MM.1S (cell line): ENCODE measurements at regions not wholly inside any gene's neighbourhood (a gene's known extent, or its start where the extent isn't known, plus 50 kb on each side); places are given as distances from the start of the nearest gene placed in this dataset.
"Not testable (repeated sequence)": the region's sequence is repeated elsewhere in the genome, so short reads cannot be mapped to it uniquely, and the experiment has no call there.

ENCODE experiments used
- DNase-seq: peaks from one replicate; pipeline ENCODE4 v3.0.0-alpha.2; 2015
- H2AFZ ChIP-seq: fragments of 300-600 bp; sonication (generic); 2 replicates; pipeline ENCODE4 v1.6.0; 2016; ENCODE audit warnings: antibody characterized with exemption, low read length
- H3F3A ChIP-seq: fragments of 300-600 bp; sonication (generic); 2 replicates; pipeline ENCODE4 v1.6.1; 2016; ENCODE audit warnings: mild to moderate bottlenecking, antibody characterized with exemption, low read length, moderate library complexity, mixed read lengths; ENCODE audit not compliant: insufficient read depth
- H3K27ac ChIP-seq: fragments of 300-600 bp; sonication (generic); 2 replicates; pipeline ENCODE4 v1.5.1; 2016; ENCODE audit warnings: mild to moderate bottlenecking, low read length
- H3K27me3 ChIP-seq: fragments of 300-600 bp; sonication (generic); replicated peaks from 2 replicates; pipeline ENCODE4 v1.6.0; 2016; ENCODE audit warnings: low read length; ENCODE audit not compliant: insufficient read depth
- H3K36me3 ChIP-seq: fragments of 300-600 bp; sonication (generic); replicated peaks from 2 replicates; pipeline ENCODE4 v1.6.1; 2016; ENCODE audit warnings: mild to moderate bottlenecking, low read length, mixed read lengths; ENCODE audit not compliant: insufficient read depth
- H3K4me1 ChIP-seq: fragments of 300-600 bp; sonication (generic); 2 replicates; pipeline ENCODE4 v1.6.1; 2016; ENCODE audit warnings: low read length, mixed read lengths
- H3K4me2 ChIP-seq: fragments of 300-600 bp; sonication (generic); 2 replicates; pipeline ENCODE4 v1.6.0; 2016; ENCODE audit warnings: low read depth, low read length
- H3K4me3 ChIP-seq: fragments of 300-600 bp; sonication (generic); 2 replicates; pipeline ENCODE4 v1.5.1; 2016; ENCODE audit warnings: low read length, mixed read lengths
- H3K79me2 ChIP-seq: fragments of 300-600 bp; sonication (generic); 2 replicates; pipeline ENCODE4 v1.6.1; 2016; ENCODE audit warnings: mixed run types, low read length, mixed read lengths
- H3K9ac ChIP-seq: fragments of 300-600 bp; sonication (generic); 2 replicates; pipeline ENCODE4 v1.6.1; 2016; ENCODE audit warnings: low read length, mixed read lengths
- H3K9me2 ChIP-seq: fragments of 300-600 bp; sonication (generic); replicated peaks from 2 replicates; pipeline ENCODE4 v1.6.1; 2016; ENCODE audit warnings: mild to moderate bottlenecking, low read length, mixed read lengths; ENCODE audit not compliant: insufficient read depth
- H3K9me3 ChIP-seq: fragments of 300-600 bp; sonication (generic); replicated peaks from 2 replicates; pipeline ENCODE4 v1.6.1; 2016; ENCODE audit warnings: mild to moderate bottlenecking, low read length, mixed read lengths; ENCODE audit not compliant: insufficient read depth
- H4K20me1 ChIP-seq: fragments of 300-600 bp; sonication (generic); 2 replicates; pipeline ENCODE4 v1.6.1; 2016; ENCODE audit warnings: mild to moderate bottlenecking, low read length, moderate library complexity, mixed read lengths; ENCODE audit not compliant: insufficient read depth
- EZH2 ChIP-seq: fragments of 300-600 bp; sonication (generic); optimal IDR thresholded peaks from 2 replicates; pipeline ENCODE3; 2017; ENCODE audit warnings: low read depth, mild to moderate bottlenecking, antibody characterized with exemption, low read length, mixed read lengths
- EZH2phosphoT487 ChIP-seq: fragments of 300-600 bp; sonication (generic); IDR thresholded peaks from 2 replicates; pipeline ENCODE4 v1.6.1; 2018; ENCODE audit warnings: antibody characterized with exemption, low read length
- TF ChIP-seq, protein P1 (sequence below): fragments of 300-600 bp; sonication (generic); IDR thresholded peaks from 2 replicates; pipeline ENCODE4 v1.5.1; 2016; ENCODE audit warnings: antibody characterized with exemption, low read length, mixed read lengths

DNA sequence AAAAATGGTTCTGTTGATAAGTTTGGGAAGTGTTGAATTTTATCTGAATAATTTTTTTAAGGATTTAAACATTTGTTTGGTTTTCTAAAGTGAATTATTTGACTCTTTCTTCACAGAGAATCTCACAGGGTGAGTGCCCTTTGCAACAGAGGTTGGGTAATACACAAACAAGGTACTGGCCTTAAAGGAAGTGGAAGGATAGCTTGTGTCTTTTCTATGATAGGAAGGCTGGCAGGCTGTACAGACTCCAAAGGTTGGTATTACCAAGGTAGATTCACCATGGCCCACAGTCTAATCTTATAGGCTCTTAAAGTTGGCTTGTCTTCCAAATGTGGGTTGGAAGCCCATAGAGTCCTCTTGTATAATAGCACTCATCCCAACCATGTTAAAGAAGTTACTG, 311.5 kb downstream of the SV2B start:
- H3K4me1 ChIP-seq, result peaks cover 16% of the 10 kb centered on the region
- H2AFZ ChIP-seq, result no peak overlapping the region
- no peaks in the 10 kb centered on the region for H3K27me3 ChIP-seq
- no peak for DNase-seq
- no peaks in the 10 kb centered on the region for H3K9me2 ChIP-seq
- no peaks in the 10 kb centered on the region; the same call in 1 of the 2 replicates for H3F3A ChIP-seq
- H3K9me3 ChIP-seq, result no peaks in the 10 kb centered on the region
- H3K27ac ChIP-seq, result no peak overlapping the region
- TF ChIP-seq EZH2 (no peak), EZH2phosphoT487 (no peak)
- TF ChIP-seq, protein P1, sequence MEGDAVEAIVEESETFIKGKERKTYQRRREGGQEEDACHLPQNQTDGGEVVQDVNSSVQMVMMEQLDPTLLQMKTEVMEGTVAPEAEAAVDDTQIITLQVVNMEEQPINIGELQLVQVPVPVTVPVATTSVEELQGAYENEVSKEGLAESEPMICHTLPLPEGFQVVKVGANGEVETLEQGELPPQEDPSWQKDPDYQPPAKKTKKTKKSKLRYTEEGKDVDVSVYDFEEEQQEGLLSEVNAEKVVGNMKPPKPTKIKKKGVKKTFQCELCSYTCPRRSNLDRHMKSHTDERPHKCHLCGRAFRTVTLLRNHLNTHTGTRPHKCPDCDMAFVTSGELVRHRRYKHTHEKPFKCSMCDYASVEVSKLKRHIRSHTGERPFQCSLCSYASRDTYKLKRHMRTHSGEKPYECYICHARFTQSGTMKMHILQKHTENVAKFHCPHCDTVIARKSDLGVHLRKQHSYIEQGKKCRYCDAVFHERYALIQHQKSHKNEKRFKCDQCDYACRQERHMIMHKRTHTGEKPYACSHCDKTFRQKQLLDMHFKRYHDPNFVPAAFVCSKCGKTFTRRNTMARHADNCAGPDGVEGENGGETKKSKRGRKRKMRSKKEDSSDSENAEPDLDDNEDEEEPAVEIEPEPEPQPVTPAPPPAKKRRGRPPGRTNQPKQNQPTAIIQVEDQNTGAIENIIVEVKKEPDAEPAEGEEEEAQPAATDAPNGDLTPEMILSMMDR, result no peak
- H3K4me2 ChIP-seq, result no peak overlapping the region
- H3K4me3 ChIP-seq, result no peak overlapping the region
- no peaks in the 10 kb centered on the region for H3K79me2 ChIP-seq
- no peaks in the 10 kb centered on the region for H4K20me1 ChIP-seq
- H3K9ac ChIP-seq, result no peak overlapping the region
- no peaks in the 10 kb centered on the region for H3K36me3 ChIP-seq

DNA sequence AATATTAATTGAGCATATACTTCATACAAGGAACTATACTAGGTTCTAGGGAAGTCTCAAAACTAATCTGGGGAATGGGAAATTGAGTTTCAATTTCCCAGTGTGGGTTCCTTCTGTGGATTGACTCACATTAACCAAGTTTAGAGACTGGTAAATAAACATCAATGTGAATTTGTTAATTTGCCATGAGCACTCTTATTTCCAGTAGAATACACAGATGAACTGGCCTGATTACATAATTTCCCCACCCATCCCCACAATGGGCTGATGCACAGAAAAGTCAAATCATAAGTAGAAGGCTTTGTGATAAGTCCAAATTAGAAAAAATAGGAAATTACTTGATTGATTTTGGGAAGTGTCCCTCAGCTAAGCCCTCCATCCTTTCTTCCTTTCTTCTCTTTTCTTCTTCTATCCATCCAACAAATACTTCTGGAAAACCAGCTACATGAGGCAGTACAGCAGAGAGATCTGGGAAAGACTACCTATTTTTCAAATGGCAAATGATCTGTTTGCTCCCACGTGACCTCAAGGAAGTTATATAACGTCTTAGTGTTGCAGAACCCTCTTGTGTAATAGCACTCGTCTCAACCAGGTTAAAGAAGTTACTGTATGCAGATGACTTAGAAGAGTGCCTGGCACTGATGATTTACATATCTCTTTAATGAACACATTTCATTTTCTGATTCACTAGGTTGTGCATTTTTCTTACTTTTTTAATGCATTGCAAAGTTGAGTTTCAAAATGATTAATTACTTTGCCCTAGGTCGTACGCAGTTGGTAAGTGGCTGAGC, 312.3 kb downstream of the SV2B start:
- Histone ChIP-seq H3K4me1 (peaks cover 11% of the 10 kb centered on the region), H3K9me2 (no peaks in the 10 kb centered on the region), H3F3A (no peaks in the 10 kb centered on the region), H3K4me2 (no peak overlapping the region), H2AFZ (no peak overlapping the region), H3K36me3 (no peaks in the 10 kb centered on the region), H3K4me3 (no peak overlapping the region), H3K79me2 (no peaks in the 10 kb centered on the region), H3K27me3 (no peaks in the 10 kb centered on the region), H4K20me1 (no peaks in the 10 kb centered on the region), H3K9me3 (no peaks in the 10 kb centered on the region), H3K9ac (no peak overlapping the region), H3K27ac (no peak overlapping the region)
- no peak for DNase-seq
- TF ChIP-seq EZH2phosphoT487 (no peak), EZH2 (no peak)
- TF ChIP-seq, protein P1, result no peak

DNA sequence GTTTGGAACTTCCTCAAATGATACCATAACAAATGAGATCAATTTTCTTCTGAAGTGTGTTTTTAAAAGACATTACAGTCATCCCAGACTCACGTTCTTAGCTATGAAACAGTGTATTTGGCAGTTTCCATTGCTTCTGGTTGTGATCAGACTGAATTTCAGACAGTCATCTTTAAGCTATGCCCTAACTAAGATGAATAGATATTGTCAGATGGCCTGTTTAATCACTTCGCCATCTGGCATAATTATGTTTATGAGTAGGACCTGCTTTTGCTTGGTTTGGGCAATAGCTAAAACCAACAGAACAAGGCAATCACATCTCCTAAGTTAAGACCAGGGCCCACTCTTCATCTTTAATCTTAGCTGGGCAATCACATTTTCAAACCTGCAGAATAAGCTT, 313.1 kb downstream of the SV2B start:
- Histone ChIP-seq H3K36me3 (no peaks in the 10 kb centered on the region), H3K4me3 (no peak overlapping the region), H2AFZ (no peak overlapping the region), H3K9me3 (no peaks in the 10 kb centered on the region), H3K4me2 (no peak overlapping the region), H3K27me3 (no peaks in the 10 kb centered on the region), H3K4me1 (peaks cover 5% of the 10 kb centered on the region), H3K9me2 (no peaks in the 10 kb centered on the region), H4K20me1 (no peaks in the 10 kb centered on the region), H3F3A (no peaks in the 10 kb centered on the region), H3K9ac (no peak overlapping the region), H3K27ac (no peak overlapping the region), H3K79me2 (no peaks in the 10 kb centered on the region)
- DNase-seq, result no peak
- no peak for TF ChIP-seq EZH2

DNA sequence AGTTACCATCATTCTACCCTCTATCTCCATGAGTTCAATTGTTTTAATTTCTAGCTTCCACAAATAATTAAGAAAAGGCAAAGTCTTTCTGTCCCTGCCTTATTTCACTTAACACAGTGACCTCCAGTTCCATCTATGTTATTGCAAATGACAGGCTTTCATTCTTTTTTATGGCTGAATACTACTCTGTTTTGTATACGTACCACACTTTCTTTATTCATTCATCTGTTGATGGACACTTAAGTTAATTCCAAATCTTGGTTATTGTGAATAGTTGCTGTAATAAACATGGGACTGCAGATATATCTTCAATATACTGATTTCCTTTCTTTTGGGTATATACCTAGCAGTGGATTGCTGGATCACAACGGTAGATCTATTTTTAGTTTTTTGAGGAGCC, 314.1 kb downstream of the SV2B start:
- H3K9me2 ChIP-seq, result no peaks in the 10 kb centered on the region
- TF ChIP-seq EZH2phosphoT487, result no peak
- TF ChIP-seq, protein P1, result no peak
- TF ChIP-seq EZH2, result no peak

DNA sequence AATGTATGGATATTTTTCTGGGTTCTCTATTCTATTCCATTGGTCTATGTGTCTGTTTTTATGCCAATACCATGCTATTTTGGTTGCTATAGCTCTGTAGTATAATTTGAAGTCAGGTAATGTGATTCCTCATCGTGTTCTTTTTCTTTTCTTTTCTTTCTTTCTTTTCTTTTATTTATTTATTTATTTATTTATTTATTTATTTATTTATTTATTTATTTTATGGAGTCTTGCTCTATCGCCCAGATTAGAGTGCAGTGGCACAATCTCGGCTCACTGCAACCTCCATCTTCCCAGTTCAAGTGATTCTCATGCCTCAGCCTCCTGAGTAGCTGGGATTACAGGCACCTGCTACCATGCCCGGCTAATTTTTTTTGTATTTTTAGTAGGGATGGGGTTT, 315.2 kb downstream of the SV2B start:
- not testable (repeated sequence) for H4K20me1 ChIP-seq, H3K27ac ChIP-seq, DNase-seq, H3K4me2 ChIP-seq, H3K27me3 ChIP-seq, H3K36me3 ChIP-seq, H3F3A ChIP-seq, H3K9ac ChIP-seq, H3K4me3 ChIP-seq, H3K9me3 ChIP-seq, H3K79me2 ChIP-seq, H3K4me1 ChIP-seq, H3K9me2 ChIP-seq, H2AFZ ChIP-seq

More for the DNA sequence above, 314.1 kb downstream of the SV2B start:
- H3K79me2 ChIP-seq, result no peaks in the 10 kb centered on the region
- H3K27ac ChIP-seq, result no peak overlapping the region
- H4K20me1 ChIP-seq, result no peaks in the 10 kb centered on the region
- H3K36me3 ChIP-seq, result no peaks in the 10 kb centered on the region
- no peak overlapping the region for H2AFZ ChIP-seq
- no peak overlapping the region for H3K4me2 ChIP-seq
- no peak overlapping the region for H3K4me3 ChIP-seq
- no peak overlapping the region for H3K9ac ChIP-seq
- no peaks in the 10 kb centered on the region for H3K27me3 ChIP-seq
- H3K9me3 ChIP-seq, result no peaks in the 10 kb centered on the region
- H3F3A ChIP-seq, result no peaks in the 10 kb centered on the region
- no peaks in the 10 kb centered on the region for H3K4me1 ChIP-seq
- DNase-seq, result no peak
